ENCODE measurements at regions not wholly inside any gene's neighbourhood (a gene's known extent, or its start where the extent isn't known, plus 50 kb on each side); places are given as distances from the start of the nearest gene placed in this dataset.

DNA sequence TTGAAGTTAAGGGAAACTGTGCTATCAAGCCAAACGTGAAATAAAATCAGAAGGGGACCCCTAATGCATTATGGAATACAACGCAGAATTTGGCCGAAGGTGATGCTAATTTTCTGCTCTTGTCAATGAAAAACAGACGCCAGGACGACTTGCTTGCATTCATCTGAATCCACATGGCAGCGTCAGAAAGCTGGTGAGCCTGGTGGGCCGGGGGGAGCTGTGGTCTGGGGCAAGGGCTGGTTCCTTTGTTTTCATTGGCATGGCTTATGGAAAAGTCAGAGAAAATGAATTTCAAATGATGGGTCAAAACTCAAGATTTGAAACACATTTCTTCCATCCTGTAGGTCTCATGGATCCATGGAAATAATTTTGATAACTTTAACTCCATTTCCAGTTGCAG, 86.4 kb upstream of the RUNX1 start:
- Histone ChIP-seq H3K4me1 (ENCODE audit: control insufficient read depth, insufficient read depth, low read length, unreplicated experiment) (peaks cover 24% of the 10 kb centered on the region), H2AFZ (ENCODE audit: low read length, unreplicated experiment) (no peak overlapping the region), H3K27ac (ENCODE audit: low read depth, low read length) (no peak overlapping the region), H3K79me2 (ENCODE audit: control insufficient read depth, insufficient read depth, low read length, unreplicated experiment) (no peaks in the 10 kb centered on the region), H3K27me3 (ENCODE audit: insufficient read depth, low read length) (no peaks in the 10 kb centered on the region), H3K4me3 (ENCODE audit: low read depth, low read length) (no peak overlapping the region), H3K36me3 (ENCODE audit: insufficient read depth, low read length) (no peaks in the 10 kb centered on the region)

DNA sequence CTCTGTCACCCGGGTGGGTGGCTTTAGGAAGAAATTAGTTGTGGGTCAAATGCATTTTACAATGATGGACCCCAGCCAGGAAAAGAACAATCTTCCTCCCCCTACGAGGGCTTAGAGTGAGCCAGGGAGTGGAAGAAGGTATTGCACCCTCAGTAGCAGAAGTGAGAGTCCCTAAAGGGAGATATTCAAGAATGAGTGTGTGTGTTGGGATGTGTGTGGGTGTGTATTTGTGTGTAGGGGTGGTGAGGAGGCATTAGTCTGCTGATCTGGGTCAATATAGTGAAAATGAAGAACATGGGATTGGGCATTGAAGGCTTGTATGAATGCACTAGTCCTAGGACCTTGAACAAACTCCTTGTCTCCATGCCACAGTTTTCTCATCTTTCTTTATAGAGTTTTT, 85.2 kb upstream of the RUNX1 start:
- no peaks in the 10 kb centered on the region for H3K36me3 ChIP-seq (ENCODE audit: insufficient read depth, low read length)
- no peaks in the 10 kb centered on the region for H3K79me2 ChIP-seq (ENCODE audit: control insufficient read depth, insufficient read depth, low read length, unreplicated experiment)
- H3K4me3 ChIP-seq (ENCODE audit: low read depth, low read length) = no peak overlapping the region
- H2AFZ ChIP-seq (ENCODE audit: low read length, unreplicated experiment) = no peak overlapping the region
- no peaks in the 10 kb centered on the region for H3K27me3 ChIP-seq (ENCODE audit: insufficient read depth, low read length)
- no peak overlapping the region for H3K27ac ChIP-seq (ENCODE audit: low read depth, low read length)
- peaks cover 24% of the 10 kb centered on the region for H3K4me1 ChIP-seq (ENCODE audit: control insufficient read depth, insufficient read depth, low read length, unreplicated experiment)

DNA sequence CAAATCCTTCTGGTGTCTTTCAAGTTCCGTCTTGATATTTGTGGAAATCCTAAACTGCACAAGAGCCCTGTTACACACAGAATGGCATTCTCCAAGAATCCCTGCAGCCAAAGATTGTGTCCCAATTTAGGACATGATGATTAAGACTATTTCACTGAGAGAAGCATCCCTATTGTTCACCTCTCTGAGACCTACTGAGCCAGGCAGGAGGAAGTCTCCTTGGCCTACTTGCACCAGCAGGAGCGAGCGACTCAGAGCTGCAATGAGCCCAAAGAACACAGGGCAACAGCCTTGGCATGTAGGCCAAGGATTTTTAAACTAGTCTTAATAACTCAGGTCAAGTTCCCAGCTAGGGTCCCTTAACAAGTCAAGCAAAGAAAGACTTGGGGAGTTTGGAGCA, 79.4 kb upstream of the RUNX1 start:
- no peak overlapping the region for H3K4me3 ChIP-seq (ENCODE audit: low read depth, low read length)
- no peak overlapping the region for H3K27ac ChIP-seq (ENCODE audit: low read depth, low read length)
- no peaks in the 10 kb centered on the region for H3K4me1 ChIP-seq (ENCODE audit: control insufficient read depth, insufficient read depth, low read length, unreplicated experiment)
- H2AFZ ChIP-seq (ENCODE audit: low read length, unreplicated experiment) = no peak overlapping the region
- H3K79me2 ChIP-seq (ENCODE audit: control insufficient read depth, insufficient read depth, low read length, unreplicated experiment) = no peaks in the 10 kb centered on the region
- H3K36me3 ChIP-seq (ENCODE audit: insufficient read depth, low read length) = no peaks in the 10 kb centered on the region
- no peaks in the 10 kb centered on the region for H3K27me3 ChIP-seq (ENCODE audit: insufficient read depth, low read length)

DNA sequence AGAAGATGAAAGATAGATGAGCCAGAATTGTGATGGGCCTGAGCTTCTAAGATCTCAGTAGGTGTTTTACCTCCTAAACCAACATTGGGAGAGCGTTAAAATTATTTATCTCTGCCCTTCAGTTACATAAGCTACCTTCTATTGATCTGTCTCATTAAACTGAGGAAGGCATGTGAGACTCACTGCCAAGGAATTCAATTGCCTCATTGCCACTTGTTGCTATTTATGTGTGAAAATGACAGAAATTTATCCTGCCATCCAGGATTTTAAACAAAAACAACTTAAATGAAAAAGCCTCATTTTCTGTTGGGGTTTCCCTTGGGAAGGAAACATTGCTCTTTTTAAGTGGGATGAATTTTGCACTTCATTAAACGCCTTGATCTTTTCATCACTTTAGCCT, 78.7 kb upstream of the RUNX1 start:
- no peaks in the 10 kb centered on the region for H3K36me3 ChIP-seq (ENCODE audit: insufficient read depth, low read length)
- H3K4me1 ChIP-seq (ENCODE audit: control insufficient read depth, insufficient read depth, low read length, unreplicated experiment) = no peaks in the 10 kb centered on the region
- no peaks in the 10 kb centered on the region for H3K79me2 ChIP-seq (ENCODE audit: control insufficient read depth, insufficient read depth, low read length, unreplicated experiment)
- H2AFZ ChIP-seq (ENCODE audit: low read length, unreplicated experiment) = no peak overlapping the region
- no peaks in the 10 kb centered on the region for H3K27me3 ChIP-seq (ENCODE audit: insufficient read depth, low read length)
- H3K4me3 ChIP-seq (ENCODE audit: low read depth, low read length) = no peak overlapping the region
- H3K27ac ChIP-seq (ENCODE audit: low read depth, low read length) = no peak overlapping the region

DNA sequence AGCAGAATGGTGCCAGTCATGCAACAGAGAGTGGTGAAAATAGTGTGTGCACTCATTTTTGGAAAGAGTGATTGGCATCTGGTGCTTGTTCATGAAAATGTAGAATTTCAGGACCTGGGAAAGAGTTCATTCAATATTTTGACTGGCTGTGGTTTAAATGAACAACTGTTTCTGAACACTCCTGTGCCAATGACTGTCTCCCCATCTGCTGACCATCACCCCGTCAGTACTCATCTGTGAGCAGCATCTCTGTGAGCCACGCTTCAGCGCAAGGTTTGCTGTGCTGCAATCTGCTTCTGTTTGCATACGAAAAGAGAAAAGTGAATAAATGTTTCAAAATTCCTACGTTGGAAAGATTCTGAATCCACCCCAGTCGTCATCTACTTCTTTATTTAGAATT, 77.9 kb upstream of the RUNX1 start:
- Histone ChIP-seq H3K27me3 (ENCODE audit: insufficient read depth, low read length) (no peaks in the 10 kb centered on the region), H3K36me3 (ENCODE audit: insufficient read depth, low read length) (no peaks in the 10 kb centered on the region), H2AFZ (ENCODE audit: low read length, unreplicated experiment) (no peak overlapping the region), H3K4me1 (ENCODE audit: control insufficient read depth, insufficient read depth, low read length, unreplicated experiment) (no peaks in the 10 kb centered on the region), H3K4me3 (ENCODE audit: low read depth, low read length) (no peak overlapping the region), H3K27ac (ENCODE audit: low read depth, low read length) (no peak overlapping the region), H3K79me2 (ENCODE audit: control insufficient read depth, insufficient read depth, low read length, unreplicated experiment) (no peaks in the 10 kb centered on the region)

DNA sequence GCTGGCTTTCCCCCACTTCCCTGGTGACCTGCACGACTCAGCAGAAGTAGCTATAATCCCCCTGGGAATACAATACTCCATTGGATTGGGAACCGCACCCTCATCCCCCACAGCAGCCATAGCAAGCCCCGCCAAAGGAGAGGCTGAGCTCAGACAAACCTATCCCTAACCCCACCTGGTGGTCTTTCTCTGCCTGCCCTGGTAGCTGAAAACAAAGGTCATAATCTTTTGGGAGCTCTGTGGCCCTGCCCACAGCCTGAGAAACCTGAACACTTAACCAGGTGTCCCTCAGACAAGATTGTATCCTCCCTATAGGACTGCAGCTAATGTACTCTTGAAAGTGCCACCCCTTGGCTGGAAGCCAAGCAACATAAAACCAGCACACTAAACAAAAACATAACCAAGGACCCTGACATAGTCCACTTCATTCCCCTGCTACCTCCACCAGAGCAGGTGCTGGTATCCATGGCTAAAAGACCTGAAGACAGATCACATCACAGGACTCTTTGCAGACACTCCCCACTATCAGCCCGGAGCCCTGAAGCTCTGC, 71.6 kb upstream of the RUNX1 start:
- H3K27me3 ChIP-seq (ENCODE audit: insufficient read depth, low read length) = no peaks in the 10 kb centered on the region
- no peak overlapping the region for H3K4me3 ChIP-seq (ENCODE audit: low read depth, low read length)
- no peaks in the 10 kb centered on the region for H3K79me2 ChIP-seq (ENCODE audit: control insufficient read depth, insufficient read depth, low read length, unreplicated experiment)
- no peaks in the 10 kb centered on the region for H3K36me3 ChIP-seq (ENCODE audit: insufficient read depth, low read length)
- no peaks in the 10 kb centered on the region for H3K4me1 ChIP-seq (ENCODE audit: control insufficient read depth, insufficient read depth, low read length, unreplicated experiment)
- no peak overlapping the region for H2AFZ ChIP-seq (ENCODE audit: low read length, unreplicated experiment)
- no peak overlapping the region for H3K27ac ChIP-seq (ENCODE audit: low read depth, low read length)

DNA sequence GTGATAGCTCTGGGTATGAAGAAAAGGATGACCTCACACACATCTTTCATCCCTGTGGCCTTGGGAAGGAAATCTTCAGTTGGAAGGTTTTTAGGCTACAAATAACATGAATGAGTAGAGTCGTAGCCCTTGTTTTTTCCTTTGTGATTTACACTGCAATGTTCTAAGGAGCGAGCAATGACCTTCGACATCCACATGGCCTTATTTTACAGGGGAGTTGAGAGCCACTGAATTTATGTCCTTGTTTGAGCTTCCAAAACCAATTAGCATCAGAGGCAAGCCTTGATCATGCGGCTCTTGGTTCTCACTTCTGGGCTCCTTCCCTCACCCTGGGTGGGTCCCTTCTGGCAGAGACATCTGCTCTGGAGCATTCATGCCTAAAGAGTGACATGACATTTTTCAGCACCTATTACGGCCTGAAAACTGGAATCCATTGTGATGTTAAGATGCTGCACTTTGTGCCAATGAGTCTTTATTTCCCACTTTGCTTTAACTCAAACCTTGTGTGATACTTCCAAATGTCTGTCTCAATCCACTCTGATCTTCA, 70.5 kb upstream of the RUNX1 start:
- Histone ChIP-seq H3K36me3 (ENCODE audit: insufficient read depth, low read length) (no peaks in the 10 kb centered on the region), H3K4me1 (ENCODE audit: control insufficient read depth, insufficient read depth, low read length, unreplicated experiment) (no peaks in the 10 kb centered on the region), H3K4me3 (ENCODE audit: low read depth, low read length) (no peak overlapping the region), H2AFZ (ENCODE audit: low read length, unreplicated experiment) (no peak overlapping the region), H3K27me3 (ENCODE audit: insufficient read depth, low read length) (no peaks in the 10 kb centered on the region), H3K79me2 (ENCODE audit: control insufficient read depth, insufficient read depth, low read length, unreplicated experiment) (no peaks in the 10 kb centered on the region), H3K27ac (ENCODE audit: low read depth, low read length) (no peak overlapping the region)

DNA sequence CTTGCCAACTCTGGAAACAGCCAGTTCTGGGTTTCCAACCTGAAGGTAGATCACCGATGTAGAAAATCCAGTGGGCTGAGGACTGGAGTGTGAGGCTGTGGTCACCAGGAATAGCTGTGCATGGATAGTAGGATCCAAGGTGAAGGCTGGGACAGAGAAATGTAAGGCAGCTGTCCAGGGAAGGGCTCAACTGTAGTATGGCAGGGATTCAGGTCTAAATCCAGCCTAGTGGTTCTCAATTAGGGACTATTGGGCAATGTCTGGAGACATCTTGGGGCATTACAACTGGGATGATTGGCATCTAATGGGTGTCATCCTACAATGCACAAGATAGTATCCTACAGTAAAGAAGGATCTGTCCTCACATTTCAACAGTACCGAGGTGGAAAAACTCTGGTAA, 67.7 kb upstream of the RUNX1 start:
- H3K27ac ChIP-seq (ENCODE audit: low read depth, low read length) = no peak overlapping the region
- H3K27me3 ChIP-seq (ENCODE audit: insufficient read depth, low read length) = no peaks in the 10 kb centered on the region
- H3K79me2 ChIP-seq (ENCODE audit: control insufficient read depth, insufficient read depth, low read length, unreplicated experiment) = no peaks in the 10 kb centered on the region
- no peaks in the 10 kb centered on the region for H3K4me1 ChIP-seq (ENCODE audit: control insufficient read depth, insufficient read depth, low read length, unreplicated experiment)
- H3K36me3 ChIP-seq (ENCODE audit: insufficient read depth, low read length) = no peaks in the 10 kb centered on the region
- no peak overlapping the region for H3K4me3 ChIP-seq (ENCODE audit: low read depth, low read length)
- H2AFZ ChIP-seq (ENCODE audit: low read length, unreplicated experiment) = no peak overlapping the region

DNA sequence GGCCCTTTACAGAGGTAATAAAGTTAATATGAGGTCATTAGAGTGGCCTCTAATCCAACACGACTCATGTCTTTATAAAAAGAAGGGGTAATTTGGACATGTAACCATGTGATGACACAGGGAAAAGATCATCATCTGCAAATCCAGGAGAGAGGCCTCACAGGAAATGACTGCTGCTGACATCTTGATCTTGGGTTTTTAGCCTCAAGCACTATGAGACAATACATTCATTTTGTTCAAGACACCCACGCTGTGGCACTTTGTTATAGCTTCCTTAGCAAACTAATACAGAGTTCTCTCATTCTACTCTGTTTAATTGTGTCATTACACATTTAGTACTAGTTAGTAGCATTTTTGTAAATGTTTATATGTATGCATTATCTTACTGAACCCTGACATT, 64.0 kb upstream of the RUNX1 start:
- H3K4me1 ChIP-seq (ENCODE audit: control insufficient read depth, insufficient read depth, low read length, unreplicated experiment) = no peaks in the 10 kb centered on the region
- no peaks in the 10 kb centered on the region for H3K36me3 ChIP-seq (ENCODE audit: insufficient read depth, low read length)
- H3K27ac ChIP-seq (ENCODE audit: low read depth, low read length) = no peak overlapping the region
- no peak overlapping the region for H3K4me3 ChIP-seq (ENCODE audit: low read depth, low read length)
- no peaks in the 10 kb centered on the region for H3K27me3 ChIP-seq (ENCODE audit: insufficient read depth, low read length)
- H3K79me2 ChIP-seq (ENCODE audit: control insufficient read depth, insufficient read depth, low read length, unreplicated experiment) = no peaks in the 10 kb centered on the region
- H2AFZ ChIP-seq (ENCODE audit: low read length, unreplicated experiment) = peak overlapping the region; percentile 22

DNA sequence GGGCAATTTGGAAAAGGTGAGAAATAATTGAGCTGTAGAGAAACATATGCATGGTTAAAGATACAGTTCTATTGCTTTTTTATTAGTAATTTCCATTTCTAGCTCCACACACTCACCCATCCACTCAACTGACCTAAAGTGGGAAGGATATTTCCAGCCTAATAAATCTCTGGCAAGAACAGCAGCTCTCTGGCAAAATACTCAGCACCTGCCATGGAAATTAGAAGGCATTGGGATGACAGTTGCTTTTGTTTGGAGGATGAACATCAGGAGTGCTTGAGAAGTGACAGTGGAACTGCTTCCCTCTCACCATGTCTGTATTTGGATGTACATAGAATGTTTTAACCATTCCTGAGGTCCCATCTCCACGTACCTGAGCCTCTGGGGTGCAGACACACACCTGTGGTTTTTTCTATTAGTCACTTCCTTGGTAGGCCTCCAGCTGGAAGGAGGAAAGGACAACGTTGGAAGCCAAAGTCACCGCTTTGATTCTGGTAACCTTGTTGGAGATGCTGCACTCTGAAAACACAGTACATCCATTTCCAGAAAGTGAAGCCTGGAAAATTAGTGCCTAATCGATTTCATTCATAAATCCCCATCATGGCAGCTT, 62.3 kb upstream of the RUNX1 start:
- H3K36me3 ChIP-seq (ENCODE audit: insufficient read depth, low read length) = no peaks in the 10 kb centered on the region

DNA sequence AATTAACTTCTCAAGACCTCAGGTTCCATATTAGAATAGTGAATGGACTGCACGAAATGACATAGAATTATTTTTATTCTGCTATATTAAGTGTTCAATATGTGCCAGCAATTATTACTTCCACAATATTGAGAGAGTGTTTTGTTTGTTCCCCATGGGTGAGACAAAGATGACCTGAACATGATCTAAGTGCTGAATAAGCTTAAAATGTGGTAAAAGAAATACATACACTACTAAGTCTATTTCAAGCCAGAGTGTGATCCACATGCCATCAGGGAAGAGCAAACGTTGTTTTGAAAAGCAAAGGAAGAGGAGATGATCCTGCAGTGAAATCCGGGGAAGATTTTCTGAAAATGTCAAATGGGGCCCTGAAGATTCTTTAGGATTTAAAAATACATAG, 59.8 kb upstream of the RUNX1 start:
- H3K27ac ChIP-seq (ENCODE audit: low read depth, low read length) = no peak overlapping the region
- H3K36me3 ChIP-seq (ENCODE audit: insufficient read depth, low read length) = no peaks in the 10 kb centered on the region
- H3K27me3 ChIP-seq (ENCODE audit: insufficient read depth, low read length) = no peaks in the 10 kb centered on the region
- H3K4me1 ChIP-seq (ENCODE audit: control insufficient read depth, insufficient read depth, low read length, unreplicated experiment) = no peaks in the 10 kb centered on the region
- H3K4me3 ChIP-seq (ENCODE audit: low read depth, low read length) = no peak overlapping the region
- no peaks in the 10 kb centered on the region for H3K79me2 ChIP-seq (ENCODE audit: control insufficient read depth, insufficient read depth, low read length, unreplicated experiment)
- no peak overlapping the region for H2AFZ ChIP-seq (ENCODE audit: low read length, unreplicated experiment)

More for the DNA sequence above, 62.3 kb upstream of the RUNX1 start:
- H2AFZ ChIP-seq (ENCODE audit: low read length, unreplicated experiment) = no peak overlapping the region
- no peak overlapping the region for H3K4me3 ChIP-seq (ENCODE audit: low read depth, low read length)
- no peaks in the 10 kb centered on the region for H3K4me1 ChIP-seq (ENCODE audit: control insufficient read depth, insufficient read depth, low read length, unreplicated experiment)
- no peak overlapping the region for H3K27ac ChIP-seq (ENCODE audit: low read depth, low read length)
- H3K27me3 ChIP-seq (ENCODE audit: insufficient read depth, low read length) = no peaks in the 10 kb centered on the region
- H3K79me2 ChIP-seq (ENCODE audit: control insufficient read depth, insufficient read depth, low read length, unreplicated experiment) = no peaks in the 10 kb centered on the region

All from ACC112 (cell line).